ENCODE measurements at regions not wholly inside any gene's neighbourhood (a gene's known extent, or its start where the extent isn't known, plus 50 kb on each side); places are given as distances from the start of the nearest gene placed in this dataset.

DNA sequence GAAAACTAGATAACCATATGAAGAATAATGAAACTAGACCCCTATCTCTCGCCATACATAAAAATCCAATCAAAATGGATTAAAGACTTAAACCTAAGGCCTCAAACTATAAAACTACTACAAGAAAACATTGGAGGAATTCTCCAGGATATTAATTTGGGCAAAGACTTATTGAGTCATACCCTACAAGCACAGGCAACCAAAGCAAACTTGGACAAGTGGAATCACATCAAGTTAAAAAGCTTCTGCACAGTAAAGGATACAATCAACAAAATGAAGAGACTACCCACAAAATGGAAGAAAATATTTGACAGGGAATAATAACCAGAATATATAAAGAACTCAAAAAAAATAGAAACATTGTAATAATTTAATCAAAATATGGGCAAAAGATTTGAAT is 505.4 kb downstream of the KCNT2 start:
- Mint-ChIP-seq H3K36me3 (peaks cover 3% of the 10 kb centered on the region), H3K4me1 (peaks cover 5% of the 10 kb centered on the region), H3K9me3 (peaks cover 19% of the 10 kb centered on the region), H3K27ac (no peak overlapping the region), H3K27me3 (ENCODE audit: insufficient read depth, low read depth) (peaks cover 2% of the 10 kb centered on the region), H3K4me3 (no peak overlapping the region)
- H3K27me3 ChIP-seq: no peaks in the 10 kb centered on the region
- H3K9me3 ChIP-seq (ENCODE audit: low read depth): no peaks in the 10 kb centered on the region
- no peak overlapping the region for H3K9ac ChIP-seq
- H2AFZ ChIP-seq (replicated peaks): no peak overlapping the region
- H3K4me1 ChIP-seq: no peaks in the 10 kb centered on the region
- H3K36me3 ChIP-seq: no peaks in the 10 kb centered on the region
- H3K79me2 ChIP-seq (ENCODE audit: low read depth): no peaks in the 10 kb centered on the region
- no peak overlapping the region for H3K4me2 ChIP-seq
- TF ChIP-seq, protein P1, sequence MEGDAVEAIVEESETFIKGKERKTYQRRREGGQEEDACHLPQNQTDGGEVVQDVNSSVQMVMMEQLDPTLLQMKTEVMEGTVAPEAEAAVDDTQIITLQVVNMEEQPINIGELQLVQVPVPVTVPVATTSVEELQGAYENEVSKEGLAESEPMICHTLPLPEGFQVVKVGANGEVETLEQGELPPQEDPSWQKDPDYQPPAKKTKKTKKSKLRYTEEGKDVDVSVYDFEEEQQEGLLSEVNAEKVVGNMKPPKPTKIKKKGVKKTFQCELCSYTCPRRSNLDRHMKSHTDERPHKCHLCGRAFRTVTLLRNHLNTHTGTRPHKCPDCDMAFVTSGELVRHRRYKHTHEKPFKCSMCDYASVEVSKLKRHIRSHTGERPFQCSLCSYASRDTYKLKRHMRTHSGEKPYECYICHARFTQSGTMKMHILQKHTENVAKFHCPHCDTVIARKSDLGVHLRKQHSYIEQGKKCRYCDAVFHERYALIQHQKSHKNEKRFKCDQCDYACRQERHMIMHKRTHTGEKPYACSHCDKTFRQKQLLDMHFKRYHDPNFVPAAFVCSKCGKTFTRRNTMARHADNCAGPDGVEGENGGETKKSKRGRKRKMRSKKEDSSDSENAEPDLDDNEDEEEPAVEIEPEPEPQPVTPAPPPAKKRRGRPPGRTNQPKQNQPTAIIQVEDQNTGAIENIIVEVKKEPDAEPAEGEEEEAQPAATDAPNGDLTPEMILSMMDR (IDR thresholded peaks at IDR 0.05): no peak
- TF ChIP-seq EZH2 (IDR thresholded peaks at IDR 0.05): no peak
- TF ChIP-seq EZH2phosphoT487 (IDR thresholded peaks at IDR 0.05): no peak
- H4K20me1 ChIP-seq (ENCODE audit: low read depth): no peaks in the 10 kb centered on the region
- no peak for DNase-seq (ENCODE audit: low spot score)
- H3K27ac ChIP-seq: no peak overlapping the region
- H3F3A ChIP-seq (ENCODE audit: low read depth): no peaks in the 10 kb centered on the region
- H3K4me3 ChIP-seq: no peak overlapping the region

DNA sequence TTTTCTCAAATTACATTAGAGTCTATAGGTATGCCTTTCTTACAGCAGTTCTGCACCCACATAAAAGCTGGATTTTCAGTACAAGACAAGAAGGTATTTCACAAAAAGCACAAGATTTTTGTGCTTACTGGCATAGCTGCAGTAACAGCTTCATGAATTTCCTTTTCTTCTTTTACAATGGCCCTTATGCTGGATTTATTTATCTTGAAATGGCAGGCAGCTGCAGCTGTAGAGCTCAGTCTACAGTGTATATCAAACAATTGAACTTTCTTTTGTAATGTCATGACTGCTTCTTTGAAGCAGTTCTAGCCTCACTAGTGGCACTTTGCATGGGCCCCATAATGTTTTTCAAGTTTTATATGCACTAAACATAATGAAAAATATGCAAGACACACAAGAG is 510.2 kb downstream of the KCNT2 start:
- no peaks in the 10 kb centered on the region for H3K9me3 ChIP-seq (ENCODE audit: low read depth)
- Mint-ChIP-seq H3K36me3 (peaks cover 3% of the 10 kb centered on the region), H3K4me1 (peaks cover 7% of the 10 kb centered on the region), H3K9me3 (peaks cover 15% of the 10 kb centered on the region), H3K27ac (no peak overlapping the region), H3K27me3 (ENCODE audit: insufficient read depth, low read depth) (no peaks in the 10 kb centered on the region), H3K4me3 (no peak overlapping the region)
- H3K36me3 ChIP-seq: no peaks in the 10 kb centered on the region
- TF ChIP-seq EZH2phosphoT487 (IDR thresholded peaks at IDR 0.05): no peak
- no peaks in the 10 kb centered on the region for H3K27me3 ChIP-seq
- DNase-seq (ENCODE audit: low spot score): no peak
- no peak overlapping the region for H3K9ac ChIP-seq
- no peaks in the 10 kb centered on the region for H3K4me1 ChIP-seq
- no peak overlapping the region for H2AFZ ChIP-seq (replicated peaks)
- H4K20me1 ChIP-seq (ENCODE audit: low read depth): no peaks in the 10 kb centered on the region
- H3K27ac ChIP-seq: no peak overlapping the region
- H3K4me2 ChIP-seq: no peak overlapping the region
- H3K4me3 ChIP-seq: no peak overlapping the region
- no peaks in the 10 kb centered on the region for H3K79me2 ChIP-seq (ENCODE audit: low read depth)
- H3F3A ChIP-seq (ENCODE audit: low read depth): no peaks in the 10 kb centered on the region

DNA sequence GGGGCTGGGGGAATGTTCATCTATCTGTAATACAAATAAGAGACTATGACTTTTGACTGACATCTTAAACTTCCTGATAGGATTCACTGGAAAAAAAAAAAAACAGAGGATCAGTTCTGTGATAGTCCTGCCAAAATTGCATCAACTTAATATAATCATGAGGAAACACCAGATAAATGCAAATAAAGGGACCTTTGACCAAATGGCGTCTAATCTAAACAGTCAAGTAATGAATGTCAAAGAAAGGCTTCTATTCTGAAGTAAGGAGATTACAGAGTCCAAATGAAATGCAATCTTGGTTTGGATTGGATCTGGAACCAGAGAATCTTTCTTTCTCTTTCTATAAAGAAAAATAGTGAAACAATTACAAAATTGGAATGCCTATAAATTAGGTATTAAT is 513.4 kb downstream of the KCNT2 start:
- Mint-ChIP-seq H3K27me3 (ENCODE audit: insufficient read depth, low read depth) (no peaks in the 10 kb centered on the region), H3K4me3 (no peak overlapping the region), H3K27ac (no peak overlapping the region), H3K36me3 (no peaks in the 10 kb centered on the region), H3K9me3 (no peaks in the 10 kb centered on the region), H3K4me1 (peaks cover 7% of the 10 kb centered on the region)
- Histone ChIP-seq H3K36me3 (no peaks in the 10 kb centered on the region), H2AFZ (replicated peaks) (no peak overlapping the region), H3K9me3 (ENCODE audit: low read depth) (no peaks in the 10 kb centered on the region), H3K4me3 (no peak overlapping the region), H3K27me3 (no peaks in the 10 kb centered on the region), H3K79me2 (ENCODE audit: low read depth) (no peaks in the 10 kb centered on the region), H3F3A (ENCODE audit: low read depth) (no peaks in the 10 kb centered on the region), H3K9ac (no peak overlapping the region), H3K27ac (no peak overlapping the region), H3K4me1 (no peaks in the 10 kb centered on the region), H4K20me1 (ENCODE audit: low read depth) (no peaks in the 10 kb centered on the region), H3K4me2 (no peak overlapping the region)
- DNase-seq (ENCODE audit: low spot score): no peak
- TF ChIP-seq, protein P1 (IDR thresholded peaks at IDR 0.05): no peak
- TF ChIP-seq EZH2 (IDR thresholded peaks at IDR 0.05) (no peak), EZH2phosphoT487 (IDR thresholded peaks at IDR 0.05) (no peak)

DNA sequence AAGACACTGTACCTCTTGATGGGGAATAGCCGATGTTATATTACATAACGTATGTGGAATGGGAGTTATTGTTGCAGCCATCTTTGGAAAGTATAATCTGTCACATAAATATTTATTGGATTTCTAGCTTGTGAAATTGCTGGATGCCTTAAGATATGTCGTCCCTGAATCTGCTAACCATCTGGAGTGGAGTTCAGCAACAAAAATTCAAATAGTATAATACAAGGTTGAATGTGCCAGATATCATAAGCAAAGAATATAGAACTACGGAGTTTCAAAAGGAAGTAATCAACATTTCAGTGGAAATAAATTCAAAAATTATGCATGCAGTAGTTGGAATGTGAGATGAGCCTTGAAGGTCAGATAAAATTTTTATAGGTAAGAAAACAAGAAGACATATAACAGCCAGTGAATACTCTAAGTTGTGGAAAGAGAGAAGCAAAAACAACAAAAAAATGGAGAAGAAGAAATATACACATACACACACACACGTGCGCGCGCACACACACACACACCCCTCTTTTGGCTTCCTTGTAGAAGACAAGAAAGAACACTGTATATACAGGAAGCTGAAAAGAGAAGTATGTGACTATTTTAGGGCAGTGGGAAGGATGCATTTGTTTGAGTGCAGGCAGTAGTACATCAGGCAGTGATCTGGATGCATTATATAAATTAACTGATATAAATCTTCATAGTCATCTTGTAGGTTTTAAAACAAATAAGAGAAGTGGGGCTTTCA is 516.7 kb downstream of the KCNT2 start:
- no peaks in the 10 kb centered on the region for H3K36me3 ChIP-seq
- Mint-ChIP-seq H3K27me3 (ENCODE audit: insufficient read depth, low read depth) (no peaks in the 10 kb centered on the region), H3K9me3 (no peaks in the 10 kb centered on the region), H3K27ac (no peak overlapping the region), H3K4me1 (no peaks in the 10 kb centered on the region), H3K36me3 (no peaks in the 10 kb centered on the region), H3K4me3 (no peak overlapping the region)
- no peak overlapping the region for H3K4me3 ChIP-seq
- H3K4me2 ChIP-seq: no peak overlapping the region
- H3K27me3 ChIP-seq: no peaks in the 10 kb centered on the region
- no peak for DNase-seq (ENCODE audit: low spot score)
- H3K79me2 ChIP-seq (ENCODE audit: low read depth): no peaks in the 10 kb centered on the region
- H3K9ac ChIP-seq: no peak overlapping the region
- no peaks in the 10 kb centered on the region for H3F3A ChIP-seq (ENCODE audit: low read depth)
- H3K27ac ChIP-seq: no peak overlapping the region
- no peaks in the 10 kb centered on the region for H3K9me3 ChIP-seq (ENCODE audit: low read depth)
- no peaks in the 10 kb centered on the region for H4K20me1 ChIP-seq (ENCODE audit: low read depth)
- TF ChIP-seq EZH2 (IDR thresholded peaks at IDR 0.05) (no peak), EZH2phosphoT487 (IDR thresholded peaks at IDR 0.05) (no peak)
- TF ChIP-seq, protein P1 (IDR thresholded peaks at IDR 0.05): no peak
- H2AFZ ChIP-seq (replicated peaks): no peak overlapping the region
- H3K4me1 ChIP-seq: no peaks in the 10 kb centered on the region

All from neural progenitor cell (in vitro differentiated cells).